GM12892 (cell line): ENCODE measurements at regions not wholly inside any gene's neighbourhood (a gene's known extent, or its start where the extent isn't known, plus 50 kb on each side); places are given as distances from the start of the nearest gene placed in this dataset.

Experiments
- POLR2A ChIP-seq: IDR thresholded peaks from 2 replicates; pipeline ENCODE4 v1.6.1; 2011; ENCODE audit warnings: low read depth, low read length, control low read depth
- POLR2AphosphoS5 ChIP-seq: IDR thresholded peaks from 2 replicates; pipeline ENCODE4 v1.6.1; 2011; ENCODE audit warnings: low read depth, low read length, control low read depth
- TAF1 ChIP-seq: IDR thresholded peaks from 2 replicates; pipeline ENCODE4 v1.6.1; 2011; ENCODE audit warnings: low read depth, mild to moderate bottlenecking, control low read depth, low read length, borderline replicate concordance

DNA sequence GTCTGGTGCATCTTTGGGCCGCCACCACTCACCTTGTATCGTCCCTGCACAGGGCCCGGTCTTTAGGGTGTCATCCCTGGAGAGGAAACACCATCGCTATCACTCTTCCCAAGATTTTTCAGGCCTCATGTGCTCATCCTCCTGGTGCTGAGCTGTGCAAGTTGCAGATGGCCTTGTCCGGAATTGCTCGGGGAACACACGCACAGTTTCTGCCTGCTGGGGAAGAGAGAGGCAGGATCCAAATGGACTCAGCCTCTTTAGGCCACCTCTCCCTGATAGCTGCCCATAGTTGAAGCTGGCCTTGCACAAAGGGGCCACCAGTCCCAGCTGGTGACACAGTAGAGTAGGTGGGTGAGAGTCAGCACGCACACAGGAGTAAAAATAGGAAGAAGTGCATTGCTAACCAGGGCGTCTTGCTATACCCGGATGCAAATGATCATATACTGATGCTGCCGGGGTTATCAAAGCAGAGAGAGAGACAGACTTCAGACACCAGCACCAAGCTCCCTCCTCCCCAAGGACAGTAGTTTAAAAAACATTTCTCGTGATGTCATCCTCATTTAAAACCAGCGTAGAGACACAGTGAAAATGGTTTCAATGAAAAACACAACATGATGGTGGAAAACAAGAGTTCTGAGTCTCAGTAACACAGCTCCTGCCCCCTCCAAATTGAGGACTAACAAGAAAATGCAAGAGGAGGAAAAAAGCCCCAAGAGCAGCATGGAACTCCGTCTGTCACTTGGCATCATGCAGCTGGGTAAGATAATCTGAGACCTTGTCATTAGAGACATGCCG lies 147.5 kb upstream of the NCK2 start:
- TF ChIP-seq POLR2A (no peak), POLR2AphosphoS5 (no peak), TAF1 (no peak)
